GM10266 (cell line): ENCODE measurements at regions not wholly inside any gene's neighbourhood (a gene's known extent, or its start where the extent isn't known, plus 50 kb on each side); places are given as distances from the start of the nearest gene placed in this dataset.

Experiments
- DNase-seq: peaks from one replicate; pipeline ENCODE4 v3.0.0; 2012; ENCODE audit errors: extremely low spot score
- TF ChIP-seq, protein P1 (sequence below): IDR thresholded peaks from 2 replicates; pipeline ENCODE4 v1.5.1; 2012; ENCODE audit warnings: mild to moderate bottlenecking, low read depth; ENCODE audit not compliant: control insufficient read depth, insufficient read depth; ENCODE audit errors: missing control alignments

DNA sequence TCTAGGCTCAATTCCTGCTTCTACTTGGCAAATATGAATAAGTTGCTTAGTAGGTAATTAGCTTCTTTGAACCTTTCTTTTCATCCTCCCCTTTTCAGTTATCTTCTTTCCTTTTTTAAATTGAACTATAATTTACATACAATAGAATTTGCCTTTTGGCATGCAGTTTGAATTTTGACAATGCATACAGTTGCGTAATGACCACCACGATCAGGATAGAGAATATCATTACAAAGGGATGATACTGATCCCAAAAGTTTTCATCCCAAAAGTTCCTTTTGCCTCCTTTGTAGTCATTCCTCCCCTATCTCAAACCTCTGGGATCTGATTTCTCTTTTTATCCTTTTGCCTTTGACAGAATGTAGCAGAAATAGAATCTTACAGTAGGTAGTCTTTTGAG, 164.4 kb downstream of the NOC3L start:
- no peak for DNase-seq
- TF ChIP-seq, protein P1, sequence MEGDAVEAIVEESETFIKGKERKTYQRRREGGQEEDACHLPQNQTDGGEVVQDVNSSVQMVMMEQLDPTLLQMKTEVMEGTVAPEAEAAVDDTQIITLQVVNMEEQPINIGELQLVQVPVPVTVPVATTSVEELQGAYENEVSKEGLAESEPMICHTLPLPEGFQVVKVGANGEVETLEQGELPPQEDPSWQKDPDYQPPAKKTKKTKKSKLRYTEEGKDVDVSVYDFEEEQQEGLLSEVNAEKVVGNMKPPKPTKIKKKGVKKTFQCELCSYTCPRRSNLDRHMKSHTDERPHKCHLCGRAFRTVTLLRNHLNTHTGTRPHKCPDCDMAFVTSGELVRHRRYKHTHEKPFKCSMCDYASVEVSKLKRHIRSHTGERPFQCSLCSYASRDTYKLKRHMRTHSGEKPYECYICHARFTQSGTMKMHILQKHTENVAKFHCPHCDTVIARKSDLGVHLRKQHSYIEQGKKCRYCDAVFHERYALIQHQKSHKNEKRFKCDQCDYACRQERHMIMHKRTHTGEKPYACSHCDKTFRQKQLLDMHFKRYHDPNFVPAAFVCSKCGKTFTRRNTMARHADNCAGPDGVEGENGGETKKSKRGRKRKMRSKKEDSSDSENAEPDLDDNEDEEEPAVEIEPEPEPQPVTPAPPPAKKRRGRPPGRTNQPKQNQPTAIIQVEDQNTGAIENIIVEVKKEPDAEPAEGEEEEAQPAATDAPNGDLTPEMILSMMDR = no peak

DNA sequence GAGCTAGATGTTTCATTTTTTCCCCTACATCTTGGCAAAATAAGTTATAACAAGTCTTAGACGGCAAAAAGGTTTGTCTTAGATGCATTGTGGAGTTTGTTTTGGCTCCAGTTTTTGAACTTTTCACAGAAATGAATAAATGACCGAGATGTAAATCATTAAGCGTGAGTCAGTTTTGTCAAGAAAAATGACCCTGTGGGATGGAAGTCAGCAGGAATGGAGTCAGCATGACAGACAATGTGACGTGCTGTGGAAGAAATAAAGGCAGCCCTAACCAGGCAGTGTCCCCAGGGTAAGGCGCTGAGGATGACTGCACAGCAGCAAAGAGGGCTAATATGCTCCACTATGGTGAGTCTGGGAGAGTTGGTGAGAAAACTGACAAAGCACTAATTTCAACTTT, 163.2 kb downstream of the NOC3L start:
- TF ChIP-seq, protein P1 = no peak
- DNase-seq = no peak

DNA sequence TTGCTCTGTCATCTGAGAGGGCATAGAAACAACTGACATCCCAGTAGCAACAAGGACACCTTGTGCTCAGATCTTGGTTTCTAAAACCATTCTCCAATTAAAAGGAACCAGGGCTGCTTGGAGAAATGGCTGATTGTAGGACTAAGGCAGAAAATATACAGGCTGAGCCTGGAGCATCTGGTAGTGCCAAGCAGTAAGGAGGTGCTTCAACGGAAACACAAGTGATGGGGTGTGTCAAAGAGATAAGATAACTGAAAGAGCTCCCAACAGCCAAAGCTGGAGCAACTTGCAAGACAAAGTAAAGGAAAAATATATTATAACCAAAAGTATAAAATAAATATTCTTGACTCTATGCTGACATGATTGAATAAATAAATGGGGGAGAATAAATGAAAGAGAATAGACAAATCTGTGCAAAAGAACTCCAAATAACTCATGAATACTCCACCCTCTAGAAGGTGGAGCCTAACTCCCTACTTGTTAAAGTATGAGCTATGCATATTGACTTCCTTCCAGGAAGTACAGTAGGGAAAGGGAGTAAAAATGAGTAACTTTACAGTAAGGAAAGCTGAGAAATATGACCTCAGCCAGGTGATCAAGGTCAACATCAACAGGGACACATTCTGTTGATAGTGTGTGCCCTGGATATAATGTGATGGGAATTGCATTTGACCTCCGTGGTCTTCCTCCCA, 162.4 kb downstream of the NOC3L start:
- DNase-seq = no peak
- TF ChIP-seq, protein P1 = no peak

DNA sequence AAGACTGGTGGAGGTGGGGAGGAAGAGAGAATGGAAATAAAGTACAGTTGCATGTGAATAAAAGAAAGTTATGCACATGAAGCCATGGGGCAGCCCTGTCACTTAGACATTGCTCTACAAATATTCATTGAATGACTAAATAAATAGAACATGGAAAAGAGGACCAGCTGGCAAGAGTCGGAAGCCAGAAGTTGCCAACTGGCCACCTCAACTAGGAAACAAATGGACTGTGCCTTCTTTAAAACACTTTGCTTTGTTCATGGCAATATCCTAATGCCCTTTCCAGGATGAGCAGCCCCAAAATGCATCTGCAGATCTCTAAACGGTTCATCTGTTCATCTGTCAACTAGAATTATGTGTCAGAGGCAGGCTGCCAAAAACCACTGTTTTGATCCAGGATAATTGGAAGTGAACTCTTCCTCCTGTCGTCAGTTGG, 157.3 kb downstream of the NOC3L start:
- DNase-seq = no peak
- TF ChIP-seq, protein P1 = no peak

DNA sequence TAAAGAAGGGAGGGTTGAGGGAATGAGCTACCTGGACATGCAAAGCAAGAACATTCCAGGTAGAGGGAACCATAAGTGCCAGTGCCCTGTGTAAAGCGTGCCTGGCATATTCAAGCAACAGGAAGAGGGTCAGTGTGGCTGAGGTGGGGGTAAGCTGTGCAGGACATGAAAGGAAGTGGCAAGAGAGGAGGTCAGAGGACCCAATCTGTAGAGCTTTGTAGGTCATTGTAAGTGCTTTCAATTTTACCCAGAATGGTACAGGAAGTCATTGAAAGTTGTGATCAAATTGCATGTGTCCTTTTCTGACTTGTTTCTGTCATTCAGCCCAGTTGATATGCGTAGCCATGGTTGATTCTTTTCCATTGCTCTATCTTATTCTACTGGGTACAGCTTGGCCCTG, 156.6 kb downstream of the NOC3L start:
- DNase-seq = no peak
- TF ChIP-seq, protein P1 = no peak

DNA sequence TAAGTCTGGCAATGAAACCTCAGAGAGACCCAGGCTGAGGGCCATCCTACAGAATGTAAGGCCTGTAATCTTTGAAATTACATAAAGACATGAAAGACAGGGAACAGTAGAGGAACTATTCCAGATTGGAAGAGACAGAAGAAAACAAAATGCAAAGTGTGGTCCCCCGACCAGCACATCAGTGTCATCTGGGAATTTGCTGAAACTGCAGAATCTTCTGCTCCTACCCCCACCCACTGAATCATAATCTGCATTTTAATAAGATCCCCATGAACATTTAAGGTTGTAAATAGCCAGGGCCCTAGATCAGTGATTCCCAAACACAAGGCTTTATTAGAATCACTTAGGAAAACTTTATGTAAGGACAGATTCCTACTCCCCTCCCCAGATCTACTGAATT, 154.4 kb downstream of the NOC3L start:
- DNase-seq = no peak
- TF ChIP-seq, protein P1 = no peak

DNA sequence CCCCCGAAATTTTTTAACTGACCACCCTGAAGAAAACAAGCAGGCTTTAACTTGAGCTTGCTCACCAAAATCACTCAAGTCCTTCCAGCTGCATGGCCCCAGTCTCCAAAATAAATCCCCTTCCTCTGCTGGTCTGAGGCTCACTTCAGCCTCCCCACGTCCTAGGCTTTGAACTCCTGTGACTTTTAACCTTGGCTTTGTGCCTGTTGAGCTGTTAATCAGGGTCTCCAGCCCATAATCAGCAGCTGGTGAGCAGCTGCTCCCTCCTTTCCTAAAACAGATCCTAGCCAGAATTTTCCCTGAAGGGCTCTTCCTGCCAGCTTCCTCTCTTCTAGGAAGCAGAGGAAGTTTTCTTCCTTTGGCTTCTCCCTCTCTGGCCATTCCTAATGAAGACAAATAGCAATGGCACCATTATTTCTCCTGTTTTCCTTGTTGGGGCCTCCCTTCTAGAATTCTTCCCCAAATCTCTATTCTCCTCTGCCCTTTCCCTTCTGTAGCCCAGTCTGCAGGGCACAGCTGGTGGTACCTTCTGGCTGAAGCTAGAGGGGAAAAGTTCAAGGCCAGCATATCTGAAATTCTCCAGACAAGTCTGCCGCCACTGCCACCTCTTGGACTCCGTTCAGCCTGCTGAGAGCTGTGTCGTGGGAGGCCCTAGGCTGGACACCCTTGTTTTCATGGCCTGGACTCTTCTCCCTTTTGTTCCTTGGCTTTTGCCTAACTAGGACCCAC, 152.1 kb downstream of the NOC3L start:
- TF ChIP-seq, protein P1 = no peak
- DNase-seq = no peak
